ENCODE measurements at regions not wholly inside any gene's neighbourhood (a gene's known extent, or its start where the extent isn't known, plus 50 kb on each side); places are given as distances from the start of the nearest gene placed in this dataset.

DNA sequence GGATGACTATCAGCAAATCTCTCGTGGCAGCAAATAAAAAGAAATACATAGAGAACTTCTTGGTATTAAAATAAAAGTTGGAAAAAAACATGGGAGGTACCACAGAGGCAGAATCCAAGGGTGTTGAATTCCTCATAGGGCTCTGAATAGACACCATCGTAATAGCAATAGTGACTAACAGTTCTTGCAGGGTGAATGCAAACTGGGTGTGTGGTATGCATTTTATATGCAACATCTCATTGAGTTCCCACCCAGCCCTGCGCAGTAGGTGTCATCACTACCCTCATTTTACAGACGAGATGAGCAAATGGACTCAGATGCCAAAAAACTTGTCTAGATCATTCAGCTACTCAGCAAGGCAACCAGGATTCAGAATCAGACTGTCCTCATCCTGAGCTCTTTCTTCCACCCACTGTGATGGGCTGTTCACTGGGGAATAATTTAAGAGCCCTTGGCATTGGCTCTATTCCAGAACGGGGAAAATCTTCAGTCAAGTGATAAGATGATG lies 354.6 kb upstream of the CDH11 start:
- no peaks in the 10 kb centered on the region for H3K79me2 ChIP-seq (ENCODE audit: control insufficient read depth, insufficient read depth, low read length)

DNA sequence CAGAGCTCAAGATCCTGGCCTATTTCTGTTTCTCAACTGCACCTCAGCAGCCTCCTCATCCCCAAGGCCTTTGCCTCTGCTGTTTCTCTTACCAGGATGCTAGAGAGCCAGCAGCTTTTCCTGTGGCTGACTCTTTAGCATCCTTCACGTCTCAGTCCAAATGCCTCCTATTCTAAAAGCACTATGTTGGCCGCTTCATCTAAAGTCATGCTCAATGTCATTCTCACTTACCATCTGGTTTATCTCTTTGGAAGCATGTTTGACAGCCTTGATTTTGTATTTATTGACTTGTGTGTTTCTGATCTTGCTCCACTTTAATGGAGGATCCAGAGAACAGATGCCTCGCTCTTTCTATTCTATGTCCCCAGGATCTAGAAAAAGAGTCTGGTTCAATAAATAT lies 351.8 kb upstream of the CDH11 start:
- H3K27me3 Mint-ChIP-seq: no peaks in the 10 kb centered on the region
- no CpG with 5 or more reads among the region's 3 CpGs for WGBS (ENCODE audit: insufficient coverage)
- no peak for ATAC-seq (ENCODE audit: low read depth)
- Histone ChIP-seq H2AFZ (ENCODE audit: insufficient read depth, low read depth, low read length, poor library complexity, severe bottlenecking) (no peak overlapping the region), H3K4me2 (replicated peaks; ENCODE audit: low read depth, low read length, poor library complexity, severe bottlenecking) (no peak overlapping the region), H3K27me3 (replicated peaks in 1 of 4; ENCODE audit: control extremely low read depth in 1 of 4, control insufficient read depth in 3 of 4, insufficient read depth in 4 of 4, low read length in 3 of 4) (no peaks in the 10 kb centered on the region), H3K4me3 (ENCODE audit: control extremely low read depth in 1 of 5, extremely low read depth in 1 of 5, insufficient read depth in 1 of 5, low read depth in 2 of 5, low read length in 4 of 5) (no peak overlapping the region), H4K20me1 (ENCODE audit: control insufficient read depth, insufficient read depth, low read length, poor library complexity, severe bottlenecking) (no peaks in the 10 kb centered on the region), H3K27ac (ENCODE audit: low read length in 2 of 2) (no peak overlapping the region), H3K9ac (ENCODE audit: low read length) (no peak overlapping the region), H3K9me3 (ENCODE audit: control extremely low read depth in 1 of 3, control insufficient read depth in 2 of 3, insufficient read depth in 1 of 3, low read length in 2 of 3) (no peaks in the 10 kb centered on the region), H3K4me1 (ENCODE audit: control insufficient read depth in 2 of 2, insufficient read depth in 2 of 2, low read length in 2 of 2) (no peaks in the 10 kb centered on the region), H3K79me2 (ENCODE audit: control insufficient read depth, insufficient read depth, low read length) (no peaks in the 10 kb centered on the region), H3K36me3 (replicated peaks in 1 of 2; ENCODE audit: control extremely low read depth in 1 of 2, control insufficient read depth in 1 of 2, extremely low read depth in 1 of 2, insufficient read depth in 2 of 2, low read length in 1 of 2) (no peaks in the 10 kb centered on the region)
- intact Hi-C loops (cut with micrococcal nuclease): no loop called here
- TF ChIP-seq, protein P1, sequence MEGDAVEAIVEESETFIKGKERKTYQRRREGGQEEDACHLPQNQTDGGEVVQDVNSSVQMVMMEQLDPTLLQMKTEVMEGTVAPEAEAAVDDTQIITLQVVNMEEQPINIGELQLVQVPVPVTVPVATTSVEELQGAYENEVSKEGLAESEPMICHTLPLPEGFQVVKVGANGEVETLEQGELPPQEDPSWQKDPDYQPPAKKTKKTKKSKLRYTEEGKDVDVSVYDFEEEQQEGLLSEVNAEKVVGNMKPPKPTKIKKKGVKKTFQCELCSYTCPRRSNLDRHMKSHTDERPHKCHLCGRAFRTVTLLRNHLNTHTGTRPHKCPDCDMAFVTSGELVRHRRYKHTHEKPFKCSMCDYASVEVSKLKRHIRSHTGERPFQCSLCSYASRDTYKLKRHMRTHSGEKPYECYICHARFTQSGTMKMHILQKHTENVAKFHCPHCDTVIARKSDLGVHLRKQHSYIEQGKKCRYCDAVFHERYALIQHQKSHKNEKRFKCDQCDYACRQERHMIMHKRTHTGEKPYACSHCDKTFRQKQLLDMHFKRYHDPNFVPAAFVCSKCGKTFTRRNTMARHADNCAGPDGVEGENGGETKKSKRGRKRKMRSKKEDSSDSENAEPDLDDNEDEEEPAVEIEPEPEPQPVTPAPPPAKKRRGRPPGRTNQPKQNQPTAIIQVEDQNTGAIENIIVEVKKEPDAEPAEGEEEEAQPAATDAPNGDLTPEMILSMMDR (IDR thresholded peaks at IDR 0.05): no peak
- no peak for TF ChIP-seq EZH2 (IDR thresholded peaks at IDR 0.05; ENCODE audit: borderline replicate concordance, insufficient read depth, low read depth, low read length, poor library complexity, severe bottlenecking)
- ChIA-PET CTCF (no interaction called here), POLR2A (no interaction called here)
- H3K27ac Mint-ChIP-seq: no peak overlapping the region
- no peak for DNase-seq
- no peaks in the 10 kb centered on the region for H3K4me1 Mint-ChIP-seq
- H3K9me3 Mint-ChIP-seq (ENCODE audit: insufficient read depth): peaks cover 4% of the 10 kb centered on the region
- no peak overlapping the region for H3K4me3 Mint-ChIP-seq

More for the DNA sequence above, 354.6 kb upstream of the CDH11 start:
- Histone ChIP-seq H3K4me2 (replicated peaks; ENCODE audit: low read depth, low read length, poor library complexity, severe bottlenecking) (no peak overlapping the region), H3K27ac (ENCODE audit: low read length in 2 of 2) (no peak overlapping the region), H3K9me3 (ENCODE audit: control extremely low read depth in 1 of 3, control insufficient read depth in 2 of 3, insufficient read depth in 1 of 3, low read length in 2 of 3) (peaks cover 0 to 4% (median 0%) of the 10 kb centered on the region in 3 donors), H3K4me1 (ENCODE audit: control insufficient read depth in 2 of 2, insufficient read depth in 2 of 2, low read length in 2 of 2) (no peaks in the 10 kb centered on the region), H4K20me1 (ENCODE audit: control insufficient read depth, insufficient read depth, low read length, poor library complexity, severe bottlenecking) (no peaks in the 10 kb centered on the region), H3K27me3 (replicated peaks in 1 of 4; ENCODE audit: control extremely low read depth in 1 of 4, control insufficient read depth in 3 of 4, insufficient read depth in 4 of 4, low read length in 3 of 4) (no peaks in the 10 kb centered on the region), H3K4me3 (ENCODE audit: control extremely low read depth in 1 of 5, extremely low read depth in 1 of 5, insufficient read depth in 1 of 5, low read depth in 2 of 5, low read length in 4 of 5) (no peak overlapping the region), H3K36me3 (replicated peaks in 1 of 2; ENCODE audit: control extremely low read depth in 1 of 2, control insufficient read depth in 1 of 2, extremely low read depth in 1 of 2, insufficient read depth in 2 of 2, low read length in 1 of 2) (no peaks in the 10 kb centered on the region), H3K9ac (ENCODE audit: low read length) (no peak overlapping the region), H2AFZ (ENCODE audit: insufficient read depth, low read depth, low read length, poor library complexity, severe bottlenecking) (no peak overlapping the region)
- POLR2A ChIA-PET: no interaction called here
- no peaks in the 10 kb centered on the region for H3K4me1 Mint-ChIP-seq
- no peaks in the 10 kb centered on the region for H3K9me3 Mint-ChIP-seq (ENCODE audit: insufficient read depth)
- H3K4me3 Mint-ChIP-seq: no peak overlapping the region
- ATAC-seq (ENCODE audit: low read depth): no peak
- CTCF ChIA-PET: no interaction called here
- no peak for DNase-seq
- intact Hi-C loops (cut with micrococcal nuclease): no loop called here
- no peak overlapping the region for H3K27ac Mint-ChIP-seq
- TF ChIP-seq, protein P1 (IDR thresholded peaks at IDR 0.05): no peak
- no peak for TF ChIP-seq EZH2 (IDR thresholded peaks at IDR 0.05; ENCODE audit: borderline replicate concordance, insufficient read depth, low read depth, low read length, poor library complexity, severe bottlenecking)
- H3K27me3 Mint-ChIP-seq: no peaks in the 10 kb centered on the region
- WGBS (ENCODE audit: insufficient coverage): 83% methylated on average over 3 of the region's 5 CpGs
